ENCODE measurements at regions not wholly inside any gene's neighbourhood (a gene's known extent, or its start where the extent isn't known, plus 50 kb on each side); places are given as distances from the start of the nearest gene placed in this dataset.
A peak's percentile ranks its signal among the peaks of the same experiment; 100 is the strongest.

GRCh38 chr3:5270666-5271371 is 83.3 kb downstream of the EDEM1 start:
- no peak for DNase-seq (ENCODE audit: low read depth)

- no peak for DNase-seq (ENCODE audit: low read depth)
These were observed 83.8 kb downstream of the EDEM1 start for GRCh38 chr3:5271372-5271683.

DNA sequence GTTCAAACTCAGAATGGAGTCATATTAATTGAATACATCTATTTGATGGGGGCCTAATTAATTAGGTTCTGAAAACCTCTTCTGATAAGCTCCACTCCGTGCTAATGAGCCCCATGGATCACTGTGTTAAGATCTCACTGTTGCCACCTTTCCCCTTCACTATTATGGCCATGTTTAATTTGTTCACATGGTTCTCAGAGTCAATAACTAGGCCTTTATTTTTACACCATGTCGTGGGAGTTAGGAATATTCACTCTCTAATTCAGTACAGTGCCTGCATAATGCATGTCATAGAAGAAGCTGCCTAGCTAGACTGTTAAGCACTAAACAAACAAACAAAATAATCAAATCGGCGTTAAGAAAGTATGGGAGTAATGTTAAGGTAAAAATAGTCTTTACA is 84.9 kb downstream of the EDEM1 start:
- no peak for DNase-seq (ENCODE audit: low read depth)

DNA sequence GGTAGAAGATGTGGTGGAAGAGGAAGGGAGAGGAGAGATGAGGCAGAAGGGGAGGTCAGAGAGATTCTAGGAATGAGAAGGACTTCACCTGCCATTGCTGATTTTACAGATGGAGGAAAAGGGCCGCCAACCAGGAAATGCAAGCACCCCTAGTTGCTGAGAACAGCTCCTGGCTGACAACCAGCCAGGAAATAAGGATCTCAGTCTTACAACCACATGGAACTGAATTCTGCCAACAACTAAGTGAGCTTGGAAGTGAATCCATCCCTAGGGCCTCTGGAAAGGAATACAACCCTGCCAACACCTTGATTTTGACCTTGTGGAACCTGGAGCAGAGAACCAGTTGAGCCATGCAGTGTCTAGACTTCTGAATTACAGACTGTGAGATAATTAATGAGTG is 86.6 kb downstream of the EDEM1 start:
- no peak for DNase-seq (ENCODE audit: low read depth)

GRCh38 chr3:5275529-5275928 is 88.0 kb downstream of the EDEM1 start:
- DNase-seq (ENCODE audit: low read depth) = peak; percentile 39

- no peak for DNase-seq (ENCODE audit: low read depth)
These were observed 89.4 kb downstream of the EDEM1 start for GRCh38 chr3:5276934-5277333.

- DNase-seq (ENCODE audit: low read depth) = no peak
These were observed 90.2 kb downstream of the EDEM1 start for GRCh38 chr3:5277612-5278236.

- DNase-seq (ENCODE audit: low read depth) = no peak
These were observed 91.2 kb downstream of the EDEM1 start for GRCh38 chr3:5278666-5279065.

DNA sequence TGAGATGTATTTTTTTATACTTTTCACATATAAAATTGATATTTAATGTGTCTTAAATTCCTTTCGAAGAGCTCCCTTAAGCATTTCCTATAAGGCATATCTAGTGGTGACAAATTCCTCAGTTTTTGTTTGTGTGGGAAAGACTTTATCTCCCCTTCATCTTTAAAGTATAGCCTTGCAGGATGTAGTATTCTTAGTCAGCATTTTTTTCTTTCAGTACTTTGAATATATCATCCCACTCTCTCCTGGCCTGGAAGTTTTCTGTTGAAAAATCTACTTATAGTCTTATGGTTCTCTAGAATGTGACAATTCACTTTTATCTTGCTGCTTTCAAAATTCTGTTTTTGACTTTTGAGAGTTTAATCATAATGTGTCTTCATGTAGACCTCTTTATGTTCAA is 95.2 kb downstream of the EDEM1 start:
- no peak for DNase-seq (ENCODE audit: low read depth)

DNA sequence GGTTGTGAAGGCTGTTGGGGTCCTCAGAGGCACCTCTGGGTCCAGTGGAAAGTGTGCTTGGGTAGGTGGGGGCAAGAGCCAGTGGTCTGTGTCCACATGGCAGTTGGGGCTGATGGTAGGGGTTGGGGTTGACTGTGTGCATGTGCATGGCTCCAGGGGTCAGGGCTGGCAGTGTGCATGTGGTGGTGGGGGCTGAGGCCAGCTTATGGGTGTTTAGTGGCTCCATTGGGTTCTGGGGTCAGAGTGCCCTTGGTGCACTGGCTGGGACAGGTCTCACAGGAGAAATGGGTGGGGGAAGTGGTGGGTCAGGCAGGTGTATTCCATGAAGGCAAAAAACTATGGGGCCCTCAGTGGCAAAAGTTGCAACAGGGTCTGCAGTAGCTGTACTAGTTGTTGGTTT is 97.9 kb downstream of the EDEM1 start:
- no peak for DNase-seq (ENCODE audit: low read depth)

DNA sequence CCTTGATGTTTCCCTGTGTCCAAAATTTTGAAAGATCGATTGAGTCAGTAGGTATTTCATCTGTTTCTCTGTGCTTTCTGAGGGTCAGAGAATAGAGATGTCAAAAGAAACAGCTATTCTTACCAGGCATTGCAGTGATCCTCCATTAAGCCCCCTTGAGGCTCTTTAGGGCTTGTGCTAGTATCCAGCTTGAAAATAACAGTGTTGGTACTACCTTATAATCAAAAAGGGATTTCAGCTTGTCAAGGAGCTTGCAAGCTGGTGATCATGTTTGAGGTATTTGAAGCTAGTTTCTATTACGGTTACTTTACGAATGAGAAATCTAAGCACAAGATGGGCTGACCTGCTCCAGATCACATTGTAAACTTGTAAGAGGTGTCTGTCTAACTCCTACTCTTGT is 103.4 kb downstream of the EDEM1 start:
- no peak for DNase-seq (ENCODE audit: low read depth)

- no peak for DNase-seq (ENCODE audit: low read depth)
These were observed 105.0 kb downstream of the EDEM1 start for GRCh38 chr3:5292512-5292911.

DNA sequence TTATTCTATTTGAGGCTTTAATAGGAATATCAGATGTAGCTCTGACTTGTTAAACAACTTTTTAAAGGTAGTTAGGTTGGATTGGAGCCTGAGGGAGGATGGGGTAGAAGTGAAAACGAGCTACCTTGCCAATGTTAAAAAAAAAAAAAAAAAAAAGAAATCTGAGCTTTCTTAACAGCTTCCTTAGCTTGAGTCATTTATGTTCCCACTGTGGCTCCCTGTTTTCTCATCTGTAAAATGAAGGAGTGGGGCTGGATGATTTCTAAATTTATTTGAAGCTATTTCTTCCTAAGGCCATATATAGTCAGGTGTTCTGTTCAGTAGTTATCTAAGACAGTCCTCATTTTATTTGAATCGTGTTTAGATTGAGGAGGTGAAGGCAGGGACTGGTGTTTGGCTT is 105.7 kb downstream of the EDEM1 start:
- DNase-seq (ENCODE audit: low read depth) = no peak

- no peak for DNase-seq (ENCODE audit: low read depth)
These were observed 106.8 kb downstream of the EDEM1 start for GRCh38 chr3:5294356-5294755.

GRCh38 chr3:5295191-5295690 is 107.7 kb downstream of the EDEM1 start:
- no peak for DNase-seq (ENCODE audit: low read depth)

GRCh38 chr3:5296362-5296761 is 108.9 kb downstream of the EDEM1 start:
- no peak for DNase-seq (ENCODE audit: low read depth)

GRCh38 chr3:5297895-5298294 is 110.4 kb downstream of the EDEM1 start:
- no peak for DNase-seq (ENCODE audit: low read depth)

GRCh38 chr3:5298453-5298852 is 110.9 kb downstream of the EDEM1 start:
- DNase-seq (ENCODE audit: low read depth) = no peak

DNA sequence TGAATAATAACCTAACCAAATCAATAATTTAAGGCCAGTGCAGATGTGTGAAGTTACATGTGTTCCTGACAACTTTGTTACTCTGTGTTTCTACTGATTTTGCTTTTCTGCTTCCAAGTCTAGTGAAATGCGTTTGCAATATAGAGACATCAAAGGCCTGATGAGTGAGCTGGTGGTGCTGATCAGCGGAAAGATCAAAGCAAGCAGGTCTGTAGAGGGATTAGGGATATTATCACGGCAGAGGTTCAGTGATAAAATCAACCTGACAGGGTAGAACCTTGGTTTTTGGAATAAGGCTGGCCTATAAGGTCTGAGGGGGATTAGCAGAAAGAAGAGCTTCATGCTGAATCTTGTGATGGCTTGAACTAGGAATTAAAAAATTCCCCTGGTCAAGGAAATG is 111.7 kb downstream of the EDEM1 start:
- DNase-seq (ENCODE audit: low read depth) = no peak

DNA sequence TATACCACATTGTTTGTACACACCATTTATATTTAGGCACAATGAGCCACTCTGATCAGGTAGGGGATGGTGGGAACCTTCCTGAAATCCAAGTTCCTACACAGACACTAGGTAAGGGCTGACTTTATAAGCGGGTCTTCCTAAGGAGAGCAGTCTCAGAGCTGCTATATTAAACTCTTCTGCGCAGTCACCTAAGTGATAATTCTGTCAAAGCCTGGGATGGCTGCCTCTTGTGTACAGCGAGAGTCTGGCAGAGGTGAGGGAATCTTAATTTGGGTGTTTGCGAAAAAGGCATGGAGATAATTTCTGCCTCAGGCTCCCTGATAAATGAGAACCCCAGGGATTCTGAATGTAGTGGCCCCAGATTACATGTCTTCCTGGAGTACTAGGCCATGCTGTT is 113.1 kb downstream of the EDEM1 start:
- DNase-seq (ENCODE audit: low read depth) = no peak

GRCh38 chr3:5301651-5302297 is 114.3 kb downstream of the EDEM1 start:
- DNase-seq (ENCODE audit: low read depth) = peak; percentile 31

GRCh38 chr3:5302661-5303060 is 115.2 kb downstream of the EDEM1 start:
- DNase-seq (ENCODE audit: low read depth) = no peak

DNA sequence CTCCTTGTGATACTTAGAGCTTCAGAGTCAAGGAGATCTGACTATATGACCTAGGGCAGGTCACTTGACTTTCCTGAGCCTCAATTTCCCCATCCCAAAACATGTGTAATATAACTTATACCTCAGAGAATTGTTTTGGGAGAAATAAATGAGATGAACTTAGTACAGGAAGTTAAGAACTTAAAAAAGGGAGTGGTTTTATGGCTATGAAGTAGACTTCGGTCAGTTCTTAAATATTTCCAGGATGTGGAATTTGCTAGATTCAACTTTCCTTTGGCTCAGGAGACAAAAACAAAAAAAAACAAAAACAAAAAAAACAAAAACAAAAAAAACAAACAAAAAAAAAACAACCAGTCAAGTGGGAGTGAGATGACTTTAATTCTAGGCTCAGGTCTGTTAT is 116.7 kb downstream of the EDEM1 start:
- no peak for DNase-seq (ENCODE audit: low read depth)

Measured in myocyte (in vitro differentiated cells).